ENCODE measurements at regions not wholly inside any gene's neighbourhood (a gene's known extent, or its start where the extent isn't known, plus 50 kb on each side); places are given as distances from the start of the nearest gene placed in this dataset.

- no peak for DNase-seq (ENCODE audit: low read depth)
Measured at GRCh38 chr20:50404419-50405234, 105.6 kb upstream of the PTPN1 start.

GRCh38 chr20:50405235-50405914 is 104.8 kb upstream of the PTPN1 start:
- no peak for DNase-seq (ENCODE audit: low read depth)

GRCh38 chr20:50405915-50406609 is 104.1 kb upstream of the PTPN1 start:
- no peak for DNase-seq (ENCODE audit: low read depth)

GRCh38 chr20:50406610-50407136 is 103.5 kb upstream of the PTPN1 start:
- no peak for DNase-seq (ENCODE audit: low read depth)

- DNase-seq (ENCODE audit: low read depth), result no peak
Measured at GRCh38 chr20:50408526-50409364, 101.4 kb upstream of the PTPN1 start.

- DNase-seq (ENCODE audit: low read depth), result no peak
Measured at GRCh38 chr20:50409495-50409894, 100.7 kb upstream of the PTPN1 start.

GRCh38 chr20:50410343-50410742 is 99.8 kb upstream of the PTPN1 start:
- no peak for DNase-seq (ENCODE audit: low read depth)

GRCh38 chr20:50412069-50412468 is 98.1 kb upstream of the PTPN1 start:
- no peak for DNase-seq (ENCODE audit: low read depth)

GRCh38 chr20:50412499-50412898 is 97.7 kb upstream of the PTPN1 start:
- no peak for DNase-seq (ENCODE audit: low read depth)

GRCh38 chr20:50413088-50413500 is 97.1 kb upstream of the PTPN1 start:
- no peak for DNase-seq (ENCODE audit: low read depth)

GRCh38 chr20:50415021-50415515 is 95.1 kb upstream of the PTPN1 start:
- DNase-seq (ENCODE audit: low read depth), result no peak

GRCh38 chr20:50415516-50416268 is 94.5 kb upstream of the PTPN1 start:
- DNase-seq (ENCODE audit: low read depth), result peak; percentile 71

- DNase-seq (ENCODE audit: low read depth), result no peak
Measured at GRCh38 chr20:50416269-50417022, 93.7 kb upstream of the PTPN1 start.

GRCh38 chr20:50417023-50417329 is 93.2 kb upstream of the PTPN1 start:
- no peak for DNase-seq (ENCODE audit: low read depth)

GRCh38 chr20:50417484-50418235 is 92.5 kb upstream of the PTPN1 start:
- DNase-seq (ENCODE audit: low read depth), result no peak

GRCh38 chr20:50418890-50419642 is 91.1 kb upstream of the PTPN1 start:
- DNase-seq (ENCODE audit: low read depth), result no peak

GRCh38 chr20:50420380-50420779 is 89.8 kb upstream of the PTPN1 start:
- DNase-seq (ENCODE audit: low read depth), result no peak
